Heart right ventricle (tissue), 16 donors: ENCODE measurements at regions not wholly inside any gene's neighbourhood (a gene's known extent, or its start where the extent isn't known, plus 50 kb on each side); places are given as distances from the start of the nearest gene placed in this dataset.

Experiments
- ATAC-seq, 8 donors: fragments of 200-7000 bp; cut with Tn5 transposase; one replicate each; pipeline ENCODE4 v1.9.1; 2020; ENCODE audit warnings: mild to moderate bottlenecking in 8 of 8, moderate library complexity in 8 of 8, moderate number of reproducible peaks in 1 of 8
- DNase-seq, 2 donors: peaks; one replicate each; pipeline ENCODE4 v3.0.0-alpha.2; 2020
- H3K27ac ChIP-seq, 10 donors: fragments of 200-600 bp; sonication (generic) in 2 of 10; one replicate each; pipeline versions ENCODE4 v1.5.0 to v1.8.0; 2020 to 2022; ENCODE audit warnings: mild to moderate bottlenecking in 3 of 10
- H3K27me3 ChIP-seq, 7 donors: fragments of 200-600 bp; one replicate each; pipeline ENCODE4 v1.8.0; 2021 to 2022; ENCODE audit warnings: mild to moderate bottlenecking in 2 of 7
- H3K36me3 ChIP-seq, 9 donors: fragments of 200-600 bp; sonication (generic) in 1 of 9; one replicate each; pipeline versions ENCODE4 v1.5.0 to v1.8.0; 2020 to 2022; ENCODE audit warnings: mild to moderate bottlenecking in 2 of 9
- H3K4me1 ChIP-seq, 9 donors: fragments of 200-600 bp; sonication (generic) in 1 of 9; one replicate each; pipeline versions ENCODE4 v1.5.0 to v1.8.0; 2020 to 2022; ENCODE audit warnings: mild to moderate bottlenecking in 4 of 9
- H3K4me3 ChIP-seq, 10 donors: fragments of 200-600 bp; sonication (generic) in 2 of 10; one replicate each; pipeline versions ENCODE4 v1.5.0 to v1.8.0; 2020 to 2022; ENCODE audit warnings: mild to moderate bottlenecking in 7 of 10, moderate library complexity in 2 of 10
- H3K9me3 ChIP-seq, 11 donors: fragments of 200-600 bp in 10 of 11; sonication (generic) in 2 of 11; one replicate each; pipeline versions ENCODE4 v1.5.0 to v1.8.0; 2013 to 2022; ENCODE audit warnings: mild to moderate bottlenecking in 2 of 11, control low read depth in 1 of 11, moderate library complexity in 1 of 11
- WGBS, 2 donors: extraction: QIAGEN DNeasy Blood & Tissue Kit; methylation state at CpG; one replicate each; pipeline ENCODE4 v1.1.7; 2013; ENCODE audit warnings: inconsistent platforms in 1 of 2; 5-methylcytosine and 5-hydroxymethylcytosine counted together
- intact Hi-C, 10 donors: fragments of 100-400 bp; cut with DNase I; formaldehyde crosslinking; loops; one replicate each; pipeline versions ENCODE4 v1.11.1 to v1.14.2; 2022
- TF ChIP-seq, protein P1 (sequence below), 9 donors: fragments of 200-600 bp; sonication (generic) in 2 of 9; IDR thresholded peaks; one replicate each; pipeline versions ENCODE4 v1.5.0 to v1.8.0; 2021 to 2022; ENCODE audit warnings: antibody characterized with exemption in 9 of 9, mild to moderate bottlenecking in 5 of 9, moderate library complexity in 1 of 9
- donor health status: Arrhythmogenic right ventricular cardiomyopathy.
- donor health status: ischemic (EF 13 %, LVEDD 7.1; RV severe dilation, severe dysfunction).
- donor health status: healthy with polysubstance abuse.
- donor health status: DM: no; HTN: yes; CAD: no.
- donor health status: DM: no; HTN: no; CAD: no.
- donor health status: ischemic (EF 25% LVEDD 6.9; RV normal size, moderate dysfunction).
- donor health status: ischemic (EF 25% LVEDD 5.7; RV mildly dilated, moderate dysfunction).
- donor health status: healthy.
- donor health status: DM: yes; HTN: yes; CAD: no.
- donor health status: Ischemic cardiomyopathy.
- donor health status: ischemic (EF 35%, LVEDD 5.7; RV mildly dilated, moderate dysfunction).
- donor health status: nonischemic (EF 11% LVEDD 7.7; RV severe dilation, severe dysfunction).
- donor health status: DM: yes; HTN: yes; CAD: no.
- donor health status: PGD.
- donor health status: ischemic (EF 29% LVEDD 5.4; RV normal size, mild dysfunction).
- donor health status: nonischemic (EF 23%, LVEDD 6.1; RV moderate dilation, normal function).

DNA sequence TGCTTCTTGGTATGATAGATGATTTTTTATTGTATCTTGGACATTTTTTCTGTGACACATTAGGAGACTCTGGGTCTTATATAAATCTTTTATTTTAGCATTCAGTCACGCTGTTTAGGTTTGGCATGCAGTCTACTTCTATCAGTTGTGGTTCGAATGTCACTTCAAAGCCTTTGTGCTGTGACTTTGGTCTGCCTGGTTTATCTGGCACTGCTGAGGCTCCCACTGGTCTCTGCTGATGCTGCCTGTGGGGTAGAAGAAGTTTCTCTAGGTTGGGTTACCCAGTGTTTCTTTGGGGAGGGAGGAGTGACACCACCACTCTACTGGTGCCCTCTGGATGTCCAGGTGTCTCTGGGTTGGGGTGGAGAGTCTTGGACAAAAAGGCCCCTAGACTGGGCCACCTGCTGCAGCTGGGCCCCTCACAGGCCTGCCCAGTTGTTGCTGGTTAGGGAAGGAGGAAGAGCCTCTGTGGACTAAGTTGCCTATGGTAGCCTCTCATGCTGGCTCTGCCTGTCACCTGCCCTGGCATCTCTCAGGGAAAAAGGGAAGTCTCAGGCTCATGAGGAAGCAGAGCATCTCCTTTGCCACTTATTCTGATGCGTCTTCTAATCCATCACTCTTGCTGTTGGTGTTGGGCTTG lies 115.4 kb upstream of the HS6ST1 start:
- WGBS, 2 donors: 80 to 87% methylated on average over 3 of the region's 3 CpGs
- no peak for ATAC-seq
- H3K27me3 ChIP-seq: no peaks in the 10 kb centered on the region

DNA sequence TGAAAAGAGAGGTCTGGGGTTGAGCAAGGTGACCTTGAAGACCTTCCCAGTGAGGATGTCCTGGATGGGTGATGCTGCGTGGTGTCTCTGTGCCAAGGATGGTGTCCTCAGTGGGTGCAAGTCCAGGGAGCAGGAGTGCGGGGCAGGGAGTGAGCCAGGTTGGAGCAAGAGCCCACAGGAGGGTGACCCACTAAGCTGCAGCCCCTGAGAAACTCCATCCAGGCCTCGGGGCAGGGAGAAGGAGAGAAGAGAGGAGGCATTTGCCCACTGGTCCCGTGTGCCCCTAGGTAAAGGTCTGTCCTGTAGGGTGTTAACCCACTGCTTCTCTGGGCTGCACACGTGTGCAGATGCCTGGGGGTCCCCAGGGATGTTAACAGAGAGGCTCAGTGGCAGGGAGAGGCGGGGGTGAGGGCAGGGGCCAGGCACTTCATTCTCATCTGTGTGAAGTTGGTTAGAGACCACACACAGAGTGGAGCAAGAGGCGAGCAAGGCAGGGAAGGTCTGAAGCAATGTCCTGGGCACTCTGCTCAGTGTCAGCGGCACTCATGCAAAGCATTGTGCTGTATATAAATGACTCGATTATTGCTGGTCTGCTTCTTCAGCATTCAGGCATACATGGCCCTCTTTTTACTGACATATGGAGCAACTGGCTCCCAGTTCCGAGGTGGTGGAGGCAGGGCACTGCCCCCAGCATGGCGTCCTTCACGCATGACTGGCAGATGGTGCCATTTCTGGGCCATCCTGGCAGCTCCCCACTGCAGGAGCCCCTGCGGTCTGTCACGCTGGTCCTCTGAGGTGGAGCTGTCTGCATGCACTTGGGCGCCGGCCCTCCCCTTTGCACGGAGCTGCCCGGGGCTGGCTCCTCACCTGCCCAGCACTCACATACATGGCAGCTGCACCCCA lies 117.2 kb upstream of the HS6ST1 start:
- Histone ChIP-seq H3K4me1 (peaks cover 0 to 22% (median 14%) of the 10 kb centered on the region in 9 donors), H3K9me3 (peaks cover 0 to 9% (median 0%) of the 10 kb centered on the region in 11 donors), H3K27me3 (no peaks in the 10 kb centered on the region), H3K36me3 (no peaks in the 10 kb centered on the region), H3K4me3 (no peak overlapping the region), H3K27ac (no peak overlapping the region)
- DNase-seq: no peak
- TF ChIP-seq, protein P1, sequence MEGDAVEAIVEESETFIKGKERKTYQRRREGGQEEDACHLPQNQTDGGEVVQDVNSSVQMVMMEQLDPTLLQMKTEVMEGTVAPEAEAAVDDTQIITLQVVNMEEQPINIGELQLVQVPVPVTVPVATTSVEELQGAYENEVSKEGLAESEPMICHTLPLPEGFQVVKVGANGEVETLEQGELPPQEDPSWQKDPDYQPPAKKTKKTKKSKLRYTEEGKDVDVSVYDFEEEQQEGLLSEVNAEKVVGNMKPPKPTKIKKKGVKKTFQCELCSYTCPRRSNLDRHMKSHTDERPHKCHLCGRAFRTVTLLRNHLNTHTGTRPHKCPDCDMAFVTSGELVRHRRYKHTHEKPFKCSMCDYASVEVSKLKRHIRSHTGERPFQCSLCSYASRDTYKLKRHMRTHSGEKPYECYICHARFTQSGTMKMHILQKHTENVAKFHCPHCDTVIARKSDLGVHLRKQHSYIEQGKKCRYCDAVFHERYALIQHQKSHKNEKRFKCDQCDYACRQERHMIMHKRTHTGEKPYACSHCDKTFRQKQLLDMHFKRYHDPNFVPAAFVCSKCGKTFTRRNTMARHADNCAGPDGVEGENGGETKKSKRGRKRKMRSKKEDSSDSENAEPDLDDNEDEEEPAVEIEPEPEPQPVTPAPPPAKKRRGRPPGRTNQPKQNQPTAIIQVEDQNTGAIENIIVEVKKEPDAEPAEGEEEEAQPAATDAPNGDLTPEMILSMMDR (IDR thresholded peaks at IDR 0.05): no peak
- ATAC-seq: no peak
- intact Hi-C loops: no loop called here
- 88 to 89% methylated on average over 18 of the region's 18 CpGs for WGBS, 2 donors

More for the DNA sequence above, 115.4 kb upstream of the HS6ST1 start:
- intact Hi-C loops: no loop called here
- Histone ChIP-seq H3K9me3 (peaks cover 0 to 21% (median 9%) of the 10 kb centered on the region in 11 donors), H3K4me1 (peaks cover 0 to 4% (median 0%) of the 10 kb centered on the region in 9 donors), H3K27ac (no peak overlapping the region), H3K4me3 (no peak overlapping the region), H3K36me3 (no peaks in the 10 kb centered on the region)
- TF ChIP-seq, protein P1 (IDR thresholded peaks at IDR 0.05): no peak
- DNase-seq: no peak

DNA sequence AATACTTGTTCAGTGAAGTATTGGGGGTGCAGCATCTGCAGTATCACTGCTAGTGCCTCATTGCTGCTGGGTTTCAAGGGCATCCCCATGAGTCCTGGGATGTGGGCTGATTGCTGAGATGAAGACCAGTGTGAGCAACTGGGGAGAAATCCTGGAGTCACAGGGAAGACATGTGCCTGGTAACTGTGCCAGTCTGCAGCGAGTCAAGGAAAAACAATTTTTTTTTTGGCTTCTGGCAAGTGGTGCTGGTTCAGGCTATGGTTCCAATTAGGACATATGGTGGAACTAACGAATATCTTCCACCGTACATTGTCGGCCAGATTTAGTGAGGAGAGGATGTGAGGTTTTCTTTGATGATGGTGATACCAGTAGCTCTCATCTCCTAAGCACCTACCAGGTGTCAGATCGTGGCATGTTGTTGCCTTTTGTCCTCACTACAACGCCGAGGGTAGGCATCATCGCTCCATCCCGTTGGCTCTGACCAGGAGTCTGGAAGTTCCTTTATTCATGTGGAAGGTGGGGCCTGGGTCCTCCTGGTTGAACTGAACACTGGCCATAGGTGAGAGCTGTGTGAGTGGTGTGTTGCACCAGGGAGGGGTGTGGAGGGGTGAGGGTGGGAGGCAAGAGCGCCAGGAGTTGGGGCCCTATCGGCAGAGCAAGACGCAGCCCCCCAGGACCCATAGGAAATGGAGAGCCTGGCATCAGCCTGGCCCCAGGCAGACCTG lies 118.0 kb upstream of the HS6ST1 start:
- no peak for ATAC-seq
- Histone ChIP-seq H3K27me3 (no peaks in the 10 kb centered on the region), H3K27ac (no peak overlapping the region), H3K36me3 (no peaks in the 10 kb centered on the region), H3K4me3 (no peak overlapping the region), H3K9me3 (peaks cover 0 to 8% (median 0%) of the 10 kb centered on the region in 11 donors), H3K4me1 (peaks cover 0 to 27% (median 16%) of the 10 kb centered on the region in 9 donors)
- TF ChIP-seq, protein P1 (IDR thresholded peaks at IDR 0.05): no peak
- no peak for DNase-seq
- 92 to 95% methylated on average over 12 of the region's 12 CpGs for WGBS, 2 donors
- intact Hi-C loops: no loop called here

DNA sequence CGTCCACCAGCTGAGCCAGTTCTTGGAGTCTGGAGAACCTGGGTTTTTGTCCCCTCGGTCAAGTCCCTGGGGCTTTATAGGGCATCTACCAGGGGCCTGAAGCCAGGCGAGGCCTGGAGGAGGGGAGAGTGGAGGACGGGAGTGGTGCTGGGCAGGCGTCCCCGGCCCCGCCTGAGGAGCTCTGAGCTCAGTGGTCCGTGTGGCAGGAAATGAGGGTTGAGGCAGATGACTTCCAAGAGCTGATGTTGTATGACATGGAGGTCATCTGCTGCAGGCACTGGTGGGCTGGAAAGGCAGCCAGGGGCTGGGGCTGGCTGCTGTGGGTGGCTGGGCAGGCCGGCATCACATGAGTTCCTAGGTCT lies 118.5 kb upstream of the HS6ST1 start:
- H3K4me3 ChIP-seq: no peak overlapping the region
- H3K36me3 ChIP-seq: no peaks in the 10 kb centered on the region
- ATAC-seq: no peak
- no peaks in the 10 kb centered on the region for H3K27me3 ChIP-seq
- H3K27ac ChIP-seq: no peak overlapping the region
- peaks cover 0 to 3% (median 0%) of the 10 kb centered on the region in 11 donors for H3K9me3 ChIP-seq
- DNase-seq: no peak
- intact Hi-C loops: no loop called here
- TF ChIP-seq, protein P1 (IDR thresholded peaks at IDR 0.05): no peak
- peaks cover 0 to 31% (median 20%) of the 10 kb centered on the region in 9 donors for H3K4me1 ChIP-seq
- 71 to 73% methylated on average over 9 of the region's 9 CpGs for WGBS, 2 donors
